HEK293 (cell line): ENCODE measurements at regions not wholly inside any gene's neighbourhood (a gene's known extent, or its start where the extent isn't known, plus 50 kb on each side); places are given as distances from the start of the nearest gene placed in this dataset.

ENCODE experiments used
- HOXA7 ChIP-seq: sonication (generic); formaldehyde crosslinking; IDR thresholded peaks from 2 replicates; pipeline ENCODE4 v1.8.1; 2022; ENCODE audit warnings: missing genetic modification reagents, borderline replicate concordance
- SP3 ChIP-seq: fragments of 450-650 bp; formaldehyde crosslinking; IDR thresholded peaks from 2 replicates; pipeline ENCODE4 v1.5.1; 2016; ENCODE audit warnings: missing biosample characterization, missing genetic modification characterization
- ZBTB21 ChIP-seq: fragments of 450-650 bp; formaldehyde crosslinking; IDR thresholded peaks from 2 replicates; pipeline ENCODE4 v1.5.1; 2017; ENCODE audit warnings: missing biosample characterization, missing genetic modification characterization
- ZEB2 ChIP-seq: fragments of 450-650 bp; formaldehyde crosslinking; IDR thresholded peaks from 2 replicates; pipeline ENCODE4 v1.5.1; 2016; ENCODE audit warnings: missing biosample characterization, missing genetic modification characterization
- ZNF830 ChIP-seq: fragments of 450-650 bp; IDR thresholded peaks from 2 replicates; pipeline ENCODE4 v1.5.0; 2018; ENCODE audit warnings: missing biosample characterization, missing genetic modification characterization, low read depth, mild to moderate bottlenecking, moderate library complexity
- TF ChIP-seq, protein P1 (sequence below): fragments of 450-650 bp; formaldehyde crosslinking; IDR thresholded peaks from 2 replicates; pipeline ENCODE4 v1.5.1; 2016; ENCODE audit warnings: missing biosample characterization, missing genetic modification characterization

- TF ChIP-seq, protein P1, sequence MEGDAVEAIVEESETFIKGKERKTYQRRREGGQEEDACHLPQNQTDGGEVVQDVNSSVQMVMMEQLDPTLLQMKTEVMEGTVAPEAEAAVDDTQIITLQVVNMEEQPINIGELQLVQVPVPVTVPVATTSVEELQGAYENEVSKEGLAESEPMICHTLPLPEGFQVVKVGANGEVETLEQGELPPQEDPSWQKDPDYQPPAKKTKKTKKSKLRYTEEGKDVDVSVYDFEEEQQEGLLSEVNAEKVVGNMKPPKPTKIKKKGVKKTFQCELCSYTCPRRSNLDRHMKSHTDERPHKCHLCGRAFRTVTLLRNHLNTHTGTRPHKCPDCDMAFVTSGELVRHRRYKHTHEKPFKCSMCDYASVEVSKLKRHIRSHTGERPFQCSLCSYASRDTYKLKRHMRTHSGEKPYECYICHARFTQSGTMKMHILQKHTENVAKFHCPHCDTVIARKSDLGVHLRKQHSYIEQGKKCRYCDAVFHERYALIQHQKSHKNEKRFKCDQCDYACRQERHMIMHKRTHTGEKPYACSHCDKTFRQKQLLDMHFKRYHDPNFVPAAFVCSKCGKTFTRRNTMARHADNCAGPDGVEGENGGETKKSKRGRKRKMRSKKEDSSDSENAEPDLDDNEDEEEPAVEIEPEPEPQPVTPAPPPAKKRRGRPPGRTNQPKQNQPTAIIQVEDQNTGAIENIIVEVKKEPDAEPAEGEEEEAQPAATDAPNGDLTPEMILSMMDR (tag by site-specific recombination): no peak
- TF ChIP-seq ZEB2 (tag by site-specific recombination) (no peak), ZNF830 (tag by site-specific recombination) (no peak), HOXA7 (CRISPR knock-in tag) (no peak), SP3 (tag by site-specific recombination) (no peak), ZBTB21 (tag by site-specific recombination) (no peak)
Observed at GRCh38 chrX:40201329-40201885, 103.6 kb upstream of the BCOR start.
